SH-SY5Y (cell line): ENCODE measurements at regions not wholly inside any gene's neighbourhood (a gene's known extent, or its start where the extent isn't known, plus 50 kb on each side); places are given as distances from the start of the nearest gene placed in this dataset.

Source experiments
- GATA2 ChIP-seq: IDR thresholded peaks from 2 replicates; pipeline ENCODE4 v1.6.1; 2011; ENCODE audit warnings: mild to moderate bottlenecking, low read depth, low read length
- GATA3 ChIP-seq: IDR thresholded peaks from 2 replicates; pipeline ENCODE4 v1.6.1; 2011; ENCODE audit warnings: low read depth, mild to moderate bottlenecking, low read length, moderate library complexity

GRCh38 chr10:30789806-30790205 lies 160.3 kb upstream of the LYZL2 start:
- no peak for TF ChIP-seq GATA2
- no peak for TF ChIP-seq GATA3
